ENCODE measurements at regions not wholly inside any gene's neighbourhood (a gene's known extent, or its start where the extent isn't known, plus 50 kb on each side); places are given as distances from the start of the nearest gene placed in this dataset.

GRCh38 chr20:11217326-11218172 is 543.8 kb upstream of the JAG1 start:
- DNase-seq (ENCODE audit: low read depth, low spot score) = no peak
- H3K27ac ChIP-seq = no peak overlapping the region

GRCh38 chr20:11218173-11218680 is 544.4 kb upstream of the JAG1 start:
- H3K27ac ChIP-seq = no peak overlapping the region
- no peak for DNase-seq (ENCODE audit: low read depth, low spot score)

- no peak for DNase-seq (ENCODE audit: low read depth, low spot score)
- no peak overlapping the region for H3K27ac ChIP-seq
These were observed 545.4 kb upstream of the JAG1 start for GRCh38 chr20:11219192-11219591.

- DNase-seq (ENCODE audit: low read depth, low spot score) = no peak
- H3K27ac ChIP-seq = no peak overlapping the region
These were observed 547.2 kb upstream of the JAG1 start for GRCh38 chr20:11221046-11221445.

DNA sequence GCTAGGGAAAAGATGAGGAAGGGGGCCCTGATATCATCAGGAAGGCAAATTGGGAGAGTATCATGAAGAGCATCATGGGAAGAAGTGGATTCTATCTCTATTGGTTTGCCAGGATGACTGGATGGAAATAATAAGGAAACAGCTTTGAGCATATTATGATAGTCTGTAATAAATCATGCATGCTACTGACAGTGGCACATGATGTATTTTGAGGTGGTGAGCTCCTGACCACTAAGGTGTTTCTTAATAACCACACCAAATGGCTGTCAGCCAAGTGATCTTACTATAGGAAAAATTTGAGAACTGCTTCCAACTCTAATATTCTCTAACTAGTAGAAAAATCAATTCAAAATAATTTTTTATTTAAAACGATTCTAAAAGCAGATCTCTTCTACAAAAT is 548.4 kb upstream of the JAG1 start:
- no peak overlapping the region for H3K27ac ChIP-seq
- DNase-seq (ENCODE audit: low read depth, low spot score) = no peak

GRCh38 chr20:11227602-11228001 is 553.8 kb upstream of the JAG1 start:
- no peak for DNase-seq (ENCODE audit: low read depth, low spot score)
- H3K27ac ChIP-seq = no peak overlapping the region

DNA sequence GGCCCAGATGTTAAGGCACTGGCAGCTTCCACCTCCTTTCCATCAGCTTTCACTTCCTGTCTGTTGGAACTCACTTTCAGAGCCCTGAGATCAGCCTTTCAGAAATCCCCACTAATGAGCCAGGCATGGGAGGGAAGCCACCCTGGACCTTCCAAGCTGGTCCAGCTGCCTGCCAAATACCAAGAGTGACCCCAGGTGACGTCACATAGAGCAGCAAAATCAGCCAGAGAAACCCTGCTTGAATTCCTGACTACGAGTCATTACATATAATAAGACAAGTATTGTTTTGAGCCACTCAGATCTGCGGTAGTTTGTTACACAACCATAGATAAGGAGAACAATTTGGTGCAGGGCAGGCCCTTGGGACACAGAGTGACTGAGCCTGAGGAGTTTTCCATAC is 556.0 kb upstream of the JAG1 start:
- H3K27ac ChIP-seq = peak overlapping the region; percentile 32
- no peak for DNase-seq (ENCODE audit: low read depth, low spot score)

DNA sequence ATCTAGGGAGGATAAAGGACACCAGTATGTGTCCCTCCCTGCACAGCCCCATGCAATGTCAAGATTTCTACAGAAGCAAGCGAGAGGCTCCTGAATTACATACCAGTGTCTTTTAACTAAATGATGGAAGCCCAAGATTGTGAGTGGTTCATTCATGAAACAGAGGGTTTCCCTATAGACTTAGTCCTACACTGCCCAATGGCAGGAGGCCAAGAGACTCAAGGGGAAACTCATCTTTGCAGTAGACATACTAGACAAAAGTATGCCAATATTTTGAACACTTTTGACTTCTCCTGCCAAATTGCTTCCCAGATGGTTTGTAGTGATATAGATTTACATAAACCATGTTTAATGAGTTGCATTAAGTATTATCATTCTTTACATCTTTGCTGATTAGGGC is 557.2 kb upstream of the JAG1 start:
- DNase-seq (ENCODE audit: low read depth, low spot score) = no peak
- H3K27ac ChIP-seq = no peak overlapping the region

- no peak for DNase-seq (ENCODE audit: low read depth, low spot score)
These were observed 558.2 kb upstream of the JAG1 start for GRCh38 chr20:11231742-11232648.

DNA sequence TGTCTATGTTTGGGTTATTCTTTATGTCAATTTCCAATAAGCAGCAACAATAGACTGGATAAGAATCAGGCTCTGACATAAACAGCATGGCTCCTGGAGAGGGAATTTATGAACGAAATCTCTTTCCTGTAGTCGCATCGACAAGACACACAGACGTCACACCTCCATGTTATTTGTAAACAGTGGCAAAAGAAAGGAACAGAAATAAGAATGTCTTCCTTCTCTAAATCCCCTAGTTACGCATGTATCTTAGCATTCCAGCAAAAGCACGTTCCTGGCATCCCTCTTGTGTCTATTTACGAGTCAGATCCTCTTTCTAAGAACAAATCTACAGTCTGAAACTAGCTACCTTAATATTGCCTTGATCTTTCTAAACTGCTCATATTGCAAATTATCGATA is 559.1 kb upstream of the JAG1 start:
- no peak overlapping the region for H3K27ac ChIP-seq
- no peak for DNase-seq (ENCODE audit: low read depth, low spot score)

More at GRCh38 chr20:11231742-11232648, 558.2 kb upstream of the JAG1 start:
- H3K27ac ChIP-seq = no peak overlapping the region

DNA sequence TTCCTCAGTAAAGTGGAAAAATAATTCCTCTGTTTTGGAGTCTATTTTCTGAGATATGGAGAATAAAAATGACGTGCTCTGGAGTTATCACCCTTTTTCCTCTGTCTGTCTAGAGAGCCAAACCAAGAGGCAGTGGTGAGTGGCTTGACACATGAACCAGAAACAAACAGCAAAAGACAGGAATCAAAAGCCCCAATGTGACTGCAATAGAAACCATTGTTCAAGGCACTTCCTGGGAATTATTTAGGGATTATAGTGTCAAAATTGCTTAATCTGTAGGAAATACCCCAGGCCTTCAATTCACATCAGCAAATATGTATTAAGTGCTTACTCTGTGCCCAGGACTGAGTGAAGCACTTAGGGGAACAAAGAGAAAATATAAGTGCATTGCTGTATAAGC is 560.4 kb upstream of the JAG1 start:
- no peak for DNase-seq (ENCODE audit: low read depth, low spot score)
- H3K27ac ChIP-seq = no peak overlapping the region

- H3K27ac ChIP-seq = no peak overlapping the region
- no peak for DNase-seq (ENCODE audit: low read depth, low spot score)
These were observed 560.8 kb upstream of the JAG1 start for GRCh38 chr20:11234608-11235007.

DNA sequence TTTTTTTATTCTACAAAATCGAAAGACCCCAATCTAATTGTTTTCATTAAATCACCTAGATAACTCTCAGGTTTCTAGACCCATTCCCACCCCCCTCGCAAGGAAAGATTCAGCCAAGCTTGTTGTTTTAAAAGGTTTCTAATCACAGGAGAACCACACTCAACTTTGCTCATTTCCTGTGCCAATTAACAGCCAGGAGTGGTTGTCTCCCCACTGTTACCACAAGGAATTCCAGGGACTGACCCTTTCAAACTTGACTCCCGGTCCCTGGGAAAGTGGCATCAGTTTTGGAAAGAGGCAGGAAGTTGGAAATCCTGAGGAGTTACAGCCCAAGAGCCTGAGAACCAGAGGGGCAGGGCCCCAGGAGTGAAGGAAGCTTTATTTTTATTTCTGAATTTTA is 561.3 kb upstream of the JAG1 start:
- DNase-seq (ENCODE audit: low read depth, low spot score) = no peak
- H3K27ac ChIP-seq = no peak overlapping the region

GRCh38 chr20:11242320-11242719 is 568.5 kb upstream of the JAG1 start:
- no peak for DNase-seq (ENCODE audit: low read depth, low spot score)
- H3K27ac ChIP-seq = no peak overlapping the region

GRCh38 chr20:11245431-11245830 is 571.6 kb upstream of the JAG1 start:
- no peak overlapping the region for H3K27ac ChIP-seq
- DNase-seq (ENCODE audit: low read depth, low spot score) = no peak

GRCh38 chr20:11246251-11246775 is 572.5 kb upstream of the JAG1 start:
- DNase-seq (ENCODE audit: low read depth, low spot score) = no peak
- H3K27ac ChIP-seq = no peak overlapping the region

DNA sequence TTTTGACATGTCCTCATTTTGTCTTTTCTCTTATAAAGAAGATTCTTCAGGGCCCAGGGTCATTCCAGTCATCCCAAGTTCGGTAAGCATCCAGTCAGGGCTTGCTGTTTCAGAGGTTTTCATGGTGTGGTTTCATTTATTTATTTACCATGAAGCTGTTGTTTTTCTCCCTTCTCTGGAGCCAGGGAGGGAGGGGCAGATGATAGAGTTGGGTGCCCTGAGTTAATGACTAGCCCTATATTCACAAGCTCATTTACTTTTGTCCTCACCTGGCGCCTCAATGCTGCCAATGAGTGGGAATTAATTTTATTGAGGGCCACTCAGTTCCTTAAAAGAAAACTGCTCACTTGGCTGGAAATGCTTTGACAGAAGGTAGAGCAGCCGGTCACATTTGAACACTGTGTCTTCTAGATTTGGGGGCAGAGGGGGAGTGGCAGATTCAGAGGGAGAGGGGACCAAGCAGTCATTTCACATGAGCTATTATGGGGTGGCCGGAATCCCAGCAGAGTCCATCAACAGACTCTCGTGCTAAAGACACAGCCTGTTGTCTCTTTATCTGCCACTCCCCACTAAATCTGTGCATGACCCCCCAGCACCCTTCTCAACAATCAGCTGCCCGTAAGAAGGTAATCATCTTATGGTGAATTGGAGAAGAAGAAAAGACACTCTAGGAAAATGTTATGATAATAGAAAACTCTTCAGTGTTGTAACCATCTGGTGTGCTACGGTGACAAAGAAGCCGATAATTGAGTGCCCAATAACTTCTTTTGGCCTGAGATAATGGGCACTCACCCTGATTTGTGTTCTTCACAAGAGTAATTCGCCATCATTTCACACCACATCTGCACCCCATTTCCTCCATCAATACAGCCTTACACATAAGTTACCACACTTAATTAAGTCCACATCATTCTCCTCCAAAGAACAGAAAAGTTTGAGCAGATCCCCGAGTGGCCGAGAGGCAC is 573.5 kb upstream of the JAG1 start:
- H3K27ac ChIP-seq = no peak overlapping the region
- no peak for DNase-seq (ENCODE audit: low read depth, low spot score)

DNA sequence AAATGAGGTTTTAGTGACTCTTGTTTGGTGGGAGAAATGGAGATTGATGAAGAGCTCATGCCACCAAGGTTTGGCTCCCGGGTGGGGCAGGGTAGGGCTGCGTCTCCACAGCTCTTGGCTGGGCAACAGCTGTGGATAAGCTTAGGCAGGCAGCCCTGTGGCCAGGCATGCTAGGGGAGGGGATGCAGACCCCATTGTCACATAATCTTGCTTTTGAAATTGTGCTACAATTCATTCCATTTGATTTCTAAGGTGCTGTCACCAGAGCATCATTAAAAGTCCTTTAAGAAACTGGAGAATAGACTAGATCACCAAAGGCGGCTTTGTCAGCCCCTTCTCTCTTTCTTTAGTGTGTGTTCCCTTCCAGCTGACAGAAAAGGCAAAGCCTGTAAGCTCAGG is 574.2 kb upstream of the JAG1 start:
- DNase-seq (ENCODE audit: low read depth, low spot score) = no peak
- no peak overlapping the region for H3K27ac ChIP-seq

DNA sequence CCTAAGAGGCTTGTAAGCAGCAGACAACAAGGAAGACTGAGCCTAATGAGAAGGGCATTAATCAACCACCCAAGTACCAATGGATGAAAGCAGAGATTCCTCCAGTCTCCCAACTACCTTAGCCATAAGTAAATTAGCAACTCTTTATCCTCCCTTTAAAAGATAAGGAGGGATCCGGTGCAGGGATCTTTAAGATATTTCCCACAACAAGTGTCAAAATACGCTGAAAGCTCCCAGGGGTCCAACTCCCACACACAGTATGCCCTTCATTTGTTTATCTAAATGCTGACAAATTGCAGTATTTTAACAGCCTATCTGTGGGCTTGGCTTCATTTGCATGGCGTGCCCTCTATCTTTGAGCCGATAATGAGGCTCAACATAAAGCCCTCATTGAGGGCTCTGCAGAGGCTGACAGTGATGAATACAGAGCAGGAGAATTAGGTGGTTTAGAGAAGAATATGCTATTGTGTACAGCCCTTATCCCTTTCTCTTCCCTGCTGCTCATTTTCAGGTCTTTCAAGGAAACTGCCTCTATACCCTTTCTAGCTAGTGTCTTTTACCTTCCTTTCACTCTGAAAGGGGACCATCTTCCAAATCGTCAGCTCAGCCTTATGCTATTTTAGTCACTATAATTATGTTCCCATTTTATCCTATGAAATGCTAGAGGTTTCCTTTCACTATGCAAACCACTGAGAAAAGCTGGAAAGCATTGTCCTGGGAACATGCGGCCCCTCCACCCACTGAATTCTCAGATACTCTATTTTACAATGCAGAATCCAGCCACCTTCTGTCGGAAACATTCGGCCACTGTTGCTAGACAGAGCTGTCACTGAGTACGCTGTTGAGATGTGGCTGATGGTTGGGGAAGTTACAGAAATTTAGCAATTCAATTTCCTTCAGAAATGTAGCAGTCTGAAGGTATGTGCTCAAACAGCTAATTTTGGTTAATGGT is 575.2 kb upstream of the JAG1 start:
- no peak for DNase-seq (ENCODE audit: low read depth, low spot score)
- H3K27ac ChIP-seq = no peak overlapping the region

All from epithelial cell of prostate (primary cell).